Endothelial cell of umbilical vein (primary cell): ENCODE measurements at regions not wholly inside any gene's neighbourhood (a gene's known extent, or its start where the extent isn't known, plus 50 kb on each side); places are given as distances from the start of the nearest gene placed in this dataset.

Experiments
- BruUV-seq: library from RNA; stranded (reverse); fragments of 400-500 nt; replicated peaks from 2 replicates; lab custom pipeline; 2021; lab: Mats Ljungman, UMichigan
- CTCF ChIA-PET: fragments of 300-600, 350-600 bp; sonication (Branson Sonifier 250); formaldehyde crosslinking; loops from one replicate; lab custom pipeline; 2021; ENCODE audit warnings: antibody characterized with exemption, inconsistent platforms; lab: Charles Lee
- POLR2A ChIA-PET: fragments of 300-600, 350-600 bp; sonication (Branson Sonifier 250); formaldehyde crosslinking; loops from one replicate; lab custom pipeline; 2021; ENCODE audit warnings: antibody characterized with exemption, inconsistent platforms; lab: Charles Lee
- DNase-seq: peaks from one replicate; pipeline ENCODE4 v3.0.0-alpha.2; 2011; ENCODE audit warnings: low read depth, low spot score
- FAIRE-seq: peaks from 2 replicates; lab custom pipeline; 2011; peaks lifted over from hg19 to GRCh38; lab: Jason Lieb, UNC
- H2AFZ ChIP-seq: 2 replicates; pipeline ENCODE4 v1.6.0; 2012; ENCODE audit warnings: low read depth, low read length, control low read depth, inconsistent platforms
- H3K27ac ChIP-seq: 2 replicates; pipeline ENCODE4 v1.5.1; 2011; ENCODE audit warnings: low read depth, mild to moderate bottlenecking, control low read depth, low read length, moderate library complexity; ENCODE audit not compliant: insufficient read depth
- H3K27me3 ChIP-seq, 2 experiments: 2 replicates each; pipeline versions ENCODE4 v1.6.0 to v1.6.1; 2011; ENCODE audit warnings: low read length in 2 of 2, mixed read lengths in 1 of 2; ENCODE audit not compliant: control insufficient read depth in 2 of 2, insufficient read depth in 2 of 2
- H3K36me3 ChIP-seq, 2 experiments: 2 replicates in 1 of 2; 3 replicates in 1 of 2; pipeline ENCODE4 v1.5.1; 2011; ENCODE audit warnings: low read length in 2 of 2, mild to moderate bottlenecking in 1 of 2, moderate library complexity in 1 of 2; ENCODE audit not compliant: control insufficient read depth in 2 of 2, insufficient read depth in 2 of 2; ENCODE audit errors: extremely low read depth in 1 of 2
- H3K4me1 ChIP-seq: 3 replicates; pipeline ENCODE4 v1.5.1; 2011; ENCODE audit warnings: mild to moderate bottlenecking, low read length; ENCODE audit not compliant: control insufficient read depth, insufficient read depth; ENCODE audit errors: extremely low read depth
- H3K4me2 ChIP-seq: 2 replicates; pipeline ENCODE4 v1.6.1; 2011; ENCODE audit warnings: low read length, control low read depth, mixed read lengths; ENCODE audit not compliant: insufficient read depth
- H3K4me3 ChIP-seq, 3 experiments: fragments of 200-600 bp in 1 of 3; sonication (generic), shearing (Covaris generic) in 1 of 3; replicated peaks in 1 of 3; 2 replicates each; pipeline ENCODE4 v1.5.1; 2011 to 2016; ENCODE audit warnings: control low read depth in 3 of 3, low read length in 3 of 3, mild to moderate bottlenecking in 2 of 3, inconsistent platforms in 1 of 3, low read depth in 1 of 3, moderate library complexity in 1 of 3; ENCODE audit not compliant: insufficient read depth in 1 of 3
- H3K79me2 ChIP-seq: 2 replicates; pipeline ENCODE4 v1.6.0; 2012; ENCODE audit warnings: low read length, inconsistent platforms; ENCODE audit not compliant: control insufficient read depth, insufficient read depth
- H3K9ac ChIP-seq: replicated peaks from 2 replicates; pipeline ENCODE3; 2011; ENCODE audit warnings: low read length, control low read depth; ENCODE audit not compliant: insufficient read depth; ENCODE audit errors: extremely low read depth
- H3K9me1 ChIP-seq: replicated peaks from 3 replicates; pipeline ENCODE4 v1.6.0; 2011; ENCODE audit warnings: mild to moderate bottlenecking, low read length; ENCODE audit not compliant: control insufficient read depth, insufficient read depth; ENCODE audit errors: extremely low read depth
- H3K9me3 ChIP-seq: replicated peaks from 2 replicates; pipeline ENCODE4 v1.5.1; 2012; ENCODE audit warnings: low read length, inconsistent platforms; ENCODE audit not compliant: control insufficient read depth, insufficient read depth
- H4K20me1 ChIP-seq: replicated peaks from 2 replicates; pipeline ENCODE3; 2011; ENCODE audit warnings: mild to moderate bottlenecking, low read length; ENCODE audit not compliant: control insufficient read depth, insufficient read depth; ENCODE audit errors: extremely low read depth
- EZH2 ChIP-seq: IDR thresholded peaks from 2 replicates; pipeline ENCODE4 v1.6.1; 2012; ENCODE audit warnings: borderline replicate concordance, low read depth, mild to moderate bottlenecking, moderate library complexity, low read length, inconsistent platforms; ENCODE audit not compliant: severe bottlenecking
- FOS ChIP-seq: IDR thresholded peaks from 2 replicates; pipeline ENCODE4 v1.6.1; 2011; ENCODE audit warnings: mild to moderate bottlenecking, low read length, moderate library complexity, borderline replicate concordance; ENCODE audit not compliant: insufficient read depth
- GATA2 ChIP-seq: IDR thresholded peaks from 2 replicates; pipeline ENCODE4 v1.7.0; 2011; ENCODE audit warnings: low read depth, mild to moderate bottlenecking, moderate library complexity, mixed read lengths, low read length; ENCODE audit not compliant: insufficient read length, insufficient read depth
- JUN ChIP-seq: IDR thresholded peaks from 2 replicates; pipeline ENCODE4 v1.6.1; 2011; ENCODE audit warnings: borderline replicate concordance, low read depth; ENCODE audit not compliant: insufficient read length, insufficient read depth
- MYC ChIP-seq: IDR thresholded peaks from one replicate; pipeline ENCODE4 v1.6.1; 2011; ENCODE audit warnings: mild to moderate bottlenecking, low read depth, low read length
- POLR2A ChIP-seq: IDR thresholded peaks from 2 replicates; pipeline ENCODE4 v1.6.1; 2012; ENCODE audit warnings: low read depth, mild to moderate bottlenecking, control low read depth, low read length
- POLR2AphosphoS5 ChIP-seq: IDR thresholded peaks from 2 replicates; pipeline ENCODE4 v1.6.1; 2012; ENCODE audit warnings: low read depth, mild to moderate bottlenecking, control low read depth, low read length, moderate library complexity; ENCODE audit not compliant: insufficient read depth
- dilution Hi-C: fragments of 300-500 bp; cut with MboI; formaldehyde crosslinking; loops from one replicate; pipeline ENCODE4 v1.15.0; 2019; ENCODE audit warnings: low sequenced_read_pairs; ENCODE audit not compliant: extremely low pct_ligation_motif_present
- intact Hi-C: fragments of 100-400 bp; cut with micrococcal nuclease; formaldehyde crosslinking; loops from one replicate; pipeline ENCODE4 v1.10.0; 2022
- TF ChIP-seq, protein P1 (sequence below), 2 donors: IDR thresholded peaks; 1 replicate in 1 of 2; 2 replicates in 1 of 2; pipeline ENCODE4 v1.5.1; 2011; ENCODE audit warnings: low read length in 2 of 2, mild to moderate bottlenecking in 2 of 2, moderate library complexity in 2 of 2, control low read depth in 1 of 2, inconsistent platforms in 1 of 2, low read depth in 1 of 2; ENCODE audit not compliant: insufficient read depth in 1 of 2; ENCODE audit errors: extremely low read depth in 1 of 2
- TF ChIP-seq, protein P2 (sequence below): IDR thresholded peaks from 2 replicates; pipeline ENCODE4 v1.6.1; 2011; ENCODE audit not compliant: insufficient read depth, insufficient read length

DNA sequence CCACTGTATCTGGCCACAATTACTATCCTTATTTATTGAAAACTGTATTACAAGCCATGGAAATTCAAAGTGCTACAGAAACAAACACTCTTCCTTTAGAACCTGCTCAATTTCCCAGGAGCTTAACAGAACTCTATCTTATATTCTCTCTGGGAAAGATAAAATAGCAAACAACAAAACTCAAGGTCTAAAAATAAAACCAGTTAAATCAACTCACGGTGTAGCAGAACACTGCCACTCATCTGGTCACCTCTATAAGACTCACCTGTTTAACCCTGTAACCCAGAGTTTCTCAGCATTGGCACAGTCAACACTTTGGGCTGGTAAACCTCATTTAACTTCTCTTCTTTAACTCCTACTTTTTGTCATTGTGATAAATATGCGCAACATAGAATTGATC, 348.9 kb downstream of the DCHS2 start:
- ChIA-PET POLR2A (no interaction called here), CTCF (no interaction called here)
- no peaks in the 10 kb centered on the region for H4K20me1 ChIP-seq
- intact Hi-C loops (no loop called here), dilution Hi-C loops (no loop called here)
- no peak overlapping the region for H3K27ac ChIP-seq
- H3K9me3 ChIP-seq, result peaks cover 7% of the 10 kb centered on the region
- H3K9me1 ChIP-seq, result no peaks in the 10 kb centered on the region
- no peaks in the 10 kb centered on the region for H3K4me1 ChIP-seq
- FAIRE-seq (no peak), DNase-seq (no peak)
- H3K36me3 ChIP-seq, result no peaks in the 10 kb centered on the region
- no peak overlapping the region for H3K9ac ChIP-seq
- no peak overlapping the region for H2AFZ ChIP-seq
- BruUV-seq, result no TSS peak
- H3K27me3 ChIP-seq, result no peaks in the 10 kb centered on the region
- TF ChIP-seq POLR2AphosphoS5 (no peak), JUN (no peak), EZH2 (no peak), POLR2A (no peak), MYC (no peak), GATA2 (no peak), FOS (no peak)
- TF ChIP-seq, protein P1, sequence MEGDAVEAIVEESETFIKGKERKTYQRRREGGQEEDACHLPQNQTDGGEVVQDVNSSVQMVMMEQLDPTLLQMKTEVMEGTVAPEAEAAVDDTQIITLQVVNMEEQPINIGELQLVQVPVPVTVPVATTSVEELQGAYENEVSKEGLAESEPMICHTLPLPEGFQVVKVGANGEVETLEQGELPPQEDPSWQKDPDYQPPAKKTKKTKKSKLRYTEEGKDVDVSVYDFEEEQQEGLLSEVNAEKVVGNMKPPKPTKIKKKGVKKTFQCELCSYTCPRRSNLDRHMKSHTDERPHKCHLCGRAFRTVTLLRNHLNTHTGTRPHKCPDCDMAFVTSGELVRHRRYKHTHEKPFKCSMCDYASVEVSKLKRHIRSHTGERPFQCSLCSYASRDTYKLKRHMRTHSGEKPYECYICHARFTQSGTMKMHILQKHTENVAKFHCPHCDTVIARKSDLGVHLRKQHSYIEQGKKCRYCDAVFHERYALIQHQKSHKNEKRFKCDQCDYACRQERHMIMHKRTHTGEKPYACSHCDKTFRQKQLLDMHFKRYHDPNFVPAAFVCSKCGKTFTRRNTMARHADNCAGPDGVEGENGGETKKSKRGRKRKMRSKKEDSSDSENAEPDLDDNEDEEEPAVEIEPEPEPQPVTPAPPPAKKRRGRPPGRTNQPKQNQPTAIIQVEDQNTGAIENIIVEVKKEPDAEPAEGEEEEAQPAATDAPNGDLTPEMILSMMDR (IDR thresholded peaks at IDR 0.05; ENCODE audit: extremely low read depth in 1 of 2, insufficient read depth in 1 of 2, low read depth in 1 of 2, low read length in 2 of 2), result no peak
- TF ChIP-seq, protein P2, sequence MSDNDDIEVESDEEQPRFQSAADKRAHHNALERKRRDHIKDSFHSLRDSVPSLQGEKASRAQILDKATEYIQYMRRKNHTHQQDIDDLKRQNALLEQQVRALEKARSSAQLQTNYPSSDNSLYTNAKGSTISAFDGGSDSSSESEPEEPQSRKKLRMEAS, result no peak
- H3K79me2 ChIP-seq, result no peaks in the 10 kb centered on the region
- H3K4me3 ChIP-seq, result no peak overlapping the region
- no peak overlapping the region for H3K4me2 ChIP-seq
